ENCODE measurements at regions not wholly inside any gene's neighbourhood (a gene's known extent, or its start where the extent isn't known, plus 50 kb on each side); places are given as distances from the start of the nearest gene placed in this dataset.

DNA sequence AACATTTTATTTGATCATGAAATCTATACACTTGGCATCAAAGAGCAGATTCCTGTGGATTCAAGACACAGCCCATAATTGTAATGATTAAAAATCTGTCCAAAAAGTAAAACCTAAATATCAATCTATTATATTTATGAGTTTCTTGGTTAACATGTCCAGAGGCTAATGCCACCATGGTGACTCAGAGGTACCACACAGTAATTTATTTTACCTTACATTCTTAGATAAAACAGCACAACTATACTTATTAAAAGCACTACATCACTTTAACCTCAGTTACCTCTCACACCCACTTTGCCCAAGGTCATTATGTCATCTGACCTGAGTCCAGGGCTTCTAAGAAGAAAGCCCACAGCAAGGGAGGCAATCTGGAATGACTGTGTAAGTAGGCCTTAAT is 519.2 kb downstream of the RASEF start:
- Mint-ChIP-seq H3K4me3 (no peak overlapping the region), H3K27me3 (peaks cover 0 to 4% (median 0%) of the 10 kb centered on the region in 3 donors), H3K4me1 (no peaks in the 10 kb centered on the region), H3K36me3 (no peaks in the 10 kb centered on the region), H3K27ac (no peak overlapping the region), H3K9me3 (no peaks in the 10 kb centered on the region)
- ATAC-seq (ENCODE audit: low read depth in 2 of 2) (no peak), DNase-seq (no peak)

DNA sequence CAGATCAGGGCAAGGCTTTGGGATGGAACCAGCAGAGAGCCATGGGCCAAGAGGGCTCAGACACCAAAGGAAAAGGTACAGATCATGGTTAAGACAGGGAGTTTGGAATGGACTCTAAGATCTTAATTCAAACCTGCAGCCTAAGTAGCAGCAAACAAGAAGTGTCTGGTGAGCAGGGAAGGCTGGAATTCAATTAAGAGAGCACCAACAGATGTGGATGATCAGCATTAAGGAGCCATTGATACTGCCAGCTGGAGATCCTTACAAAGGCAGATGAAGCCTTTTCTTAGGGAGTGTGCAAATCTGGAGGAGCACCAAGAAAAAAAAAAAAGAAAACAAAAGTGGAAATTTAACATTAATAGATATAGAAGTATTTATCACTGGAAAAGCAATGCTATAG is 516.8 kb downstream of the RASEF start:
- Mint-ChIP-seq H3K27ac (no peak overlapping the region), H3K9me3 (no peaks in the 10 kb centered on the region), H3K36me3 (no peaks in the 10 kb centered on the region), H3K4me3 (no peak overlapping the region), H3K4me1 (no peaks in the 10 kb centered on the region), H3K27me3 (peaks cover 0 to 4% (median 0%) of the 10 kb centered on the region in 3 donors)
- no peak for DNase-seq
- no peak for ATAC-seq (ENCODE audit: low read depth in 2 of 2)

DNA sequence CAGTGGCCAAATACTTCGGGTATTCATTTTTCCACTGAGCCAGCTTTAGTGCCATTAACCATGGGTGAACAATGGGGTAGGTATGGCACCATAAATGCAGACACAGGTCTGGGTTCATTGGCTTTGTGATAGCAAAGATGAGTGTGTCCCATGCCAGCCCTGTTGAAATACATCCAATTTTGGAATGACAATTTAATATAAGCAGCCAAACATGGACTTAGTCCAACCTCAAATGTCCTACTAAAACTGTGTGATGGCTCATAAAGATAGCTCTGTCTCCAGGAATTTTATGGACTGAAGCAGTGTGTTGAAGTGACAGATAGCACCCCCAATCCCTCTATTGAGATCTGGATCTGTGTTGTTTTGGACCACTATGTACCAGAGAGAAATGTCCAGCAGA is 514.9 kb downstream of the RASEF start:
- Mint-ChIP-seq H3K9me3 (no peaks in the 10 kb centered on the region), H3K4me1 (no peaks in the 10 kb centered on the region), H3K27ac (no peak overlapping the region), H3K27me3 (peaks cover 0 to 4% (median 0%) of the 10 kb centered on the region in 3 donors), H3K4me3 (no peak overlapping the region), H3K36me3 (no peaks in the 10 kb centered on the region)
- DNase-seq (no peak), ATAC-seq (ENCODE audit: low read depth in 2 of 2) (no peak)

DNA sequence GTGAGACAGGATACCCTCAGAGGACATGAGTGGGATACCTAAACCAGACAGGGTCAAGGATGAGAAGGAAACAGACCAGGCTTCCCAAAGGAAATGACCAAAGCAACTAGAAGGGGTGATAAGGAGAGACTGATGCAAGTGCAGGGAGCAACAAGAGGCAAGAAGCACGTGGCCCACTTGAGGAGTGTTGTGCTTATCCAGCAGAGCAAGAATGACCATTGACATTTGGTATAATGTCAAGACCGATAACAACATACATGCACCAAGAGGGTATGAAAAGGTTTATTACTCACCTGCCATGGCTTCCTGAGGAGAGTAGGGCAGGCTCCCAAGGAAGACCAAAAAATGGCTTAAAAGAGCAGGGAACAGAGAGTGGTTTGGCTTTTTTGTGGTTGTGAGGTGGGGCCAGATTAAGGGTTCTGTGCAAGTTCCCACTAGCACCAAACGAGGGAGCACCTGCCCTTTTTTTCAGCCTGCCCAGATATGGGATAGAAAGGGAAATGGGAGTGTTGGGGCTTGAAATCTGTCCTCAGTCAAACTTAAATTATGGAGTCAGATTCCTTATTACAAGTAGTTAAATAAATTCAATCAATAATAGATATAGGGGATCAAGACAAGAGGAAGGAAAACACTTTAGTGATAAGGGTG is 513.6 kb downstream of the RASEF start:
- peaks cover 0 to 2% (median 0%) of the 10 kb centered on the region in 3 donors for H3K27me3 Mint-ChIP-seq
- H3K4me1 Mint-ChIP-seq, result no peaks in the 10 kb centered on the region
- DNase-seq, result no peak
- H3K9me3 Mint-ChIP-seq, result no peaks in the 10 kb centered on the region
- H3K4me3 Mint-ChIP-seq, result no peak overlapping the region
- no peaks in the 10 kb centered on the region for H3K36me3 Mint-ChIP-seq
- no peak for ATAC-seq (ENCODE audit: low read depth in 2 of 2)
- H3K27ac Mint-ChIP-seq, result no peak overlapping the region

DNA sequence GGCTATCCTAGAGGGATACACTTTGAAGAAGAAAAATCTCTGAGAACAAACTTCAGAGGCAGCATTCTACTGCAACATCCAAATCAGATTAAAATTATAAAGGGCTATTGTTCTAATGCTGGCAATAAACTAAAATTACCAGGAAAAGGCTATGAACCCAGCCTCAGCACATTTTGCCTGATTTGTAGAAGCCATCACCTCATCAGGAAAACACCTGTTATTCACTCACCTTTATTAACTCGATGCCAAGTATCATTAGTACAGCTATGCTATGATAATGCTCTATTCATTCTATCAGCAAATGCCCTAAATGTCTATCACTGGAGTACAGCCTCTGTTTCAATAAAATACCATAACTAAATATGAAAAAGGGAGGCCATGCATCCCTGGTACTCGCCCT is 510.2 kb downstream of the RASEF start:
- Mint-ChIP-seq H3K27me3 (no peaks in the 10 kb centered on the region), H3K36me3 (no peaks in the 10 kb centered on the region), H3K27ac (no peak overlapping the region), H3K9me3 (no peaks in the 10 kb centered on the region), H3K4me3 (no peak overlapping the region), H3K4me1 (no peaks in the 10 kb centered on the region)
- ATAC-seq (ENCODE audit: low read depth in 2 of 2), result no peak
- DNase-seq, result no peak

DNA sequence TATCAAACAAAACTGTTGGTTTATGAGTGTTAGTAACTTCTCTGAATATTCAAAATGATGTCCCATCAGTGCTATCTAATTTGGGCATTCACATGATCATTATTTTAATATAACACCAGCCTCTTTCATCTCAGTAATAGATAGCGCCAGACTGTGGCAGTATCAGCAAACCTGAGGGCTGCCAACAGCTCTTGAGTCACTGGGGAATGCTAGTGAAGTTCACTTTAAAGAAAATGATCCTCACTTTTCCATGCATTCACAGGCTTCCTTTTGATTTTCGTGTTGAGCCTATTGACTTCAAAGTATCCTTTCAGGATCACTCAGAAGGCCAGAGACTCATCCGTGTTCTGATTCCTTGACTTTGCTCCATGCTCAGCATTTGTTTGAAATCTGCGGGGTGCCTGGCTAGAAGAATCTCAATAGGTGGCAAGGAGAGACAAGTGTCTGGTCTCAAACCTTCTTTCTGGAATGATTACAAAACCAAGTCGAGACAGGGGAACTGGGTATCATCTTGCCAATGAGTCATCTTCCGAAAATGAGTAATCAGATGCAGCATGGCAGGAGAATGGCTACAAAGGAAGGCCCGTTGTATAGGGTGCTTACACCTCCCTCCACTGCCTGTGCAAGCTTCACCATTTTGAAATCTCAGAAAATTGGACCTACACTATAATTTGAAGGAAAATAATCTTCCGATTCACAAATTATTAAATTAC is 509.1 kb downstream of the RASEF start:
- Mint-ChIP-seq H3K4me1 (no peaks in the 10 kb centered on the region), H3K36me3 (no peaks in the 10 kb centered on the region)
- no peak for DNase-seq

DNA sequence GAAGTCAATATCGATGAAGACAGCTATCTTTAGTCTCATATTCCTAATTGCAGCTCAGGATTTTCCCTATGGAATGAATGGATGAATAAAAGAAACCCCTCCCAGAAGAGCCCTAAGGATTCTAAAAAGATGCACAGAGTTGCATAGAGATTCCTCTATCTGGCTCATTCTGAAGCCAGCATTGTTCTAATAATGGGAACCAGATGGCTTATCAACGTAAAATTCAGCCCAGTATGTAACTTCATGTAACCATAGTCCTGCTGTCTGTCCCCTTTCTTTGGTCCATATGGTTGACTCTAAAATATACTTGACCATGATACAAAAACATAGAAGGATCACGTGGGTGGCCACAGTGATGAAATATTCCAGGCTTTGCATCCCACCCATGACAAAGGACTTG is 508.6 kb downstream of the RASEF start:
- Mint-ChIP-seq H3K36me3 (no peaks in the 10 kb centered on the region), H3K27me3 (no peaks in the 10 kb centered on the region), H3K9me3 (no peaks in the 10 kb centered on the region), H3K27ac (no peak overlapping the region), H3K4me1 (no peaks in the 10 kb centered on the region), H3K4me3 (no peak overlapping the region)
- DNase-seq (no peak), ATAC-seq (ENCODE audit: low read depth in 2 of 2) (no peak)

More for the DNA sequence above, 509.1 kb downstream of the RASEF start:
- no peak for ATAC-seq (ENCODE audit: low read depth in 2 of 2)
- Mint-ChIP-seq H3K27me3 (no peaks in the 10 kb centered on the region), H3K4me3 (no peak overlapping the region), H3K9me3 (no peaks in the 10 kb centered on the region), H3K27ac (no peak overlapping the region)

DNA sequence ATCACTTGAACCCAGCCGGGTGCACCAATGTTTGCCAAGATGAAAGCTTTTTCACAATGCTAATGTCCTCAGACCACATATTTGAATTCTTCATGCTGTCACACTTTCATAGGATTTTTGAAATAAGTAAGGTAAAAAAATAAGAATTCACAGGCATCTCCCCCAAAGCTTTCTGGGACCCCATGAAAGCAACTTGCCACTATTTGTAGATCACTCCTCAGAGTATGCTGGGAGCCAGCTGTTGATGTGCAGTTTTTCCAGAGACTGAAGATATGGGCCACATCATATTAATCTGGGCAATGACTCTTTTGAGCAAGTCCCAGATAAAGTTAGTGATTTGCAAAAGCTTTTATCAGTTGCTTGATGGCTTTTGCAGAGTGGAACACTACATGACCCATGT is 507.9 kb downstream of the RASEF start:
- Mint-ChIP-seq H3K4me3 (no peak overlapping the region), H3K27ac (no peak overlapping the region), H3K9me3 (no peaks in the 10 kb centered on the region), H3K27me3 (no peaks in the 10 kb centered on the region), H3K36me3 (no peaks in the 10 kb centered on the region), H3K4me1 (no peaks in the 10 kb centered on the region)
- ATAC-seq (ENCODE audit: low read depth in 2 of 2), result no peak
- no peak for DNase-seq

DNA sequence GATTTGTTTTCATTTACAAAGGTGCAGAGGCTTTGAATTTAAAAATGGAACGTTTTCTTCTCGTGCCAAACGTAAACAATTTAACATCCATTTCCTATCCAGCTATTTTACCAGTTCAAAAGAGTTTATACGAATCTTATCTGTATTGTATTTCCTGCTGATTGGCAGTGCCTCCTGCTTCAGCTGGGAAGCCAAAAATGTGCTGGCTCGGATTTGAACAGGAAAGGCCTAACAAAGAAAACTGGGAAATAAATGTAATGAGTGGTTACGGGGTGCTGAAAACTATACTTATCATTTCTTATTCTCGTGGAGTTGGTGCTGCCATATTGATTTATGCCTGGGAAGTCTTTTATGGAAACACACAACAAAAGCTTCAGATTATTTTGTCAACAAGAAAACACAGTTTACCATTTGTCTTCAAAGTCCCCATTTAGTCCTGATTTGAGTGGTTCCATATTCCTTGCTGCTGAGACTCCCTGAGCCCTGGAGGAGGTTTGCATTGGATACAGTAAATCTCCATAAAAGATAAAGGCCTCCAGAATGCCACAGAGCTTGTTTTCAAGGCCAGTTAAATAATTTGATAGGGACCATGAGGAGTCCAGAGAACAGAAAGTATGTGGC is 507.4 kb downstream of the RASEF start:
- ATAC-seq (ENCODE audit: low read depth in 2 of 2) (no peak), DNase-seq (no peak)
- Mint-ChIP-seq H3K27me3 (no peaks in the 10 kb centered on the region), H3K4me1 (no peaks in the 10 kb centered on the region), H3K36me3 (no peaks in the 10 kb centered on the region), H3K4me3 (no peak overlapping the region), H3K27ac (no peak overlapping the region), H3K9me3 (no peaks in the 10 kb centered on the region)

DNA sequence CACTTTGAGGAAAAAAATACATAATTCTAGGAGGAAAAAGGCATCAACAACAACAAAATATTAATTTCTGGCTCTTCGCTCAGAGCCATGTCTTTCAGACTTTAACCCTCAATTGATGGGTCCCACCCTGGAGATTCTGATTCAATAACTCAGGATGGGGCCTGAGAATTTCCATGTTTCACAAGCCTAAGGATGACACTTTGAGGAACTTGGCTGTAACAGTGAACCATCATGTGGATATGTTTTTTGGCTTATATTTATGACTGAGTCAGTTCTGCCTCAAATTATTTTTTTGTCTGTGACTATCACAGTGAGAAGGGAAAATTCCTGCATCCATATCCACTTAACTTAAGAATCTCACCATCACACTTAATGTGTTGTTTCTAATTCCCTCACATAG is 504.6 kb downstream of the RASEF start:
- H3K36me3 Mint-ChIP-seq, result no peaks in the 10 kb centered on the region
- H3K4me1 Mint-ChIP-seq, result peaks cover 0 to 7% (median 4%) of the 10 kb centered on the region in 3 donors

DNA sequence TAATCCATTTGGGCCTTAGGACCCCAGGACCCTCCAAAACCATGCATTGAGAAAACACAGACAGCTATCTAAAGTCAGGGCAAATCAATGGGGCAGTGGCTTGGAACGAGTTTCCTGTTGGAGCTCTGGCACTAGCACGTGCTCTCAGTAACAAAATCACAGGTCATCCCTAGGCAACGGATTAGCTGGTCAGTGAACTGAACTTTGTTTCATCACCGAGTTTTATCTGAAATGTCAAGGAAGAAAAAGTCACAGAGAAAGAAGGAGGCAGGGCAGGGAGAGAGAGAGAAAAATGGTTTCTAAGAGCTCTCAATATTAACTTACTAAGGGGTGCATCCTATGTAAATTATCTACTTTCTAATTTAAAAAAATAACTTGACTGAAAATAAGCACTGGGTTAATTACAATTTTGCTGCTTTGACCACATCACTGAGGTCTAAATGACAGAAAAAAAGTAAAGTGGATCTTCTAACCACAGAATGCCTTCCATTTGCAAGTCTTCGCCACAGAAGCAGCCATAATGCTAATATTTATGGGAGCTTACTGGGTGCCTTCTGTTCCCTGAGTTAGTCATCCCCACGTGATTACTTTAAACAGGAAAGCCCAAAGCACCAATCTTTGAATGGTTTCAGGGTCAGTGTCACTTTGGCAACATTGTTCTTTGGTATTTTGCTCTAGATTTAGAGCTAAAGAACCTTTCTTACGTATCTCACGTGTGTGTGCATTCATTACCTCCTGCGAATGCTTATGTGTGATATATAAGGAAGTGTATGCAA is 503.9 kb downstream of the RASEF start:
- no peak overlapping the region for H3K4me3 Mint-ChIP-seq
- H3K27me3 Mint-ChIP-seq, result no peaks in the 10 kb centered on the region
- DNase-seq (no peak), ATAC-seq (ENCODE audit: low read depth in 2 of 2) (no peak)
- no peaks in the 10 kb centered on the region for H3K9me3 Mint-ChIP-seq
- H3K27ac Mint-ChIP-seq, result no peak overlapping the region
- H3K4me1 Mint-ChIP-seq, result peaks cover 0 to 7% (median 4%) of the 10 kb centered on the region in 3 donors
- no peaks in the 10 kb centered on the region for H3K36me3 Mint-ChIP-seq

More for the DNA sequence above, 504.6 kb downstream of the RASEF start:
- Mint-ChIP-seq H3K9me3 (no peaks in the 10 kb centered on the region), H3K27me3 (no peaks in the 10 kb centered on the region), H3K4me3 (no peak overlapping the region), H3K27ac (no peak overlapping the region)
- no peak for ATAC-seq (ENCODE audit: low read depth in 2 of 2)
- no peak for DNase-seq

DNA sequence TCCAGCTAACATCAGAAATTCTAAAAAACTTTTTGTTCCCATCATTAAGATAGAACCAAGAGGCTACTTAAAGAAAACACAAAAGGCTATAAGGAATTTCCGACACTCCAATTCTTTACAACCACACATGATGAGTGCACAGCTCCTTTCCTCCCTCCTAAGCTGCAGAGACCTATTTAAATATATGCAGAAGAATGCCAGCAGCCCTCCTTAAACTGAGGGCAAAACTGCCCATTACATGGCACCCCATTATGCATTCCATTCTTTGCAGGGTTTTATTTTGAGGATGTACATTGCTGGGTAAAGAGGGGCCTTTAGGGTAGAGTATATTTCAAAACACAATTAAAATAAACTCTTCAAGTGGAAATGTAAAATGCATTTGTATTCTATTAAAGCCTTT is 502.9 kb downstream of the RASEF start:
- Mint-ChIP-seq H3K36me3 (no peaks in the 10 kb centered on the region), H3K27me3 (no peaks in the 10 kb centered on the region), H3K27ac (peak overlapping the region in 1 of 6 donors; percentile 17), H3K4me1 (peaks cover 0 to 7% (median 4%) of the 10 kb centered on the region in 3 donors), H3K4me3 (no peak overlapping the region), H3K9me3 (no peaks in the 10 kb centered on the region)
- DNase-seq (no peak), ATAC-seq (ENCODE audit: low read depth in 2 of 2) (no peak)

DNA sequence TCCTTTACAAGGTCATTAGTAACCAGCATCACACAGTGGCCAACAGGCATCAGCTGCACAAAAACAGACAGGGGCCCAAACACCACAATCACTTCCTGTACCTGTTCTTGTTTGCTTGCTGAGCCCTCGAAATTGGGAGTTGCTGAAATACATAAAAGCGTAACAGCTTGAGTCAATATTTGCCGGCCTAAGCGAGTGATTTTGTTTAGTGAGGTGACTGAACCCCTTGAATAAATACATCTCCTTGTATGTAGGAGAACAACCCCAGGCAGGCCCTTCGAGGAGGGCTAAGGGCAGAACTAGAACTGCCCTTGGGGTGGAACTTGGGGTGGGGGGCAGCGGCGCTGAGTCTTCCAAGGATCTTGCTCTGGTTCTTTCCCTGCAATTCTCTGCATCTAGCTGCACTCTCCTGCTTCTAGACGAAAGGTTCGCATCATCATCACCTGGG is 502.5 kb downstream of the RASEF start:
- Mint-ChIP-seq H3K27ac (no peak overlapping the region), H3K4me3 (no peak overlapping the region), H3K36me3 (no peaks in the 10 kb centered on the region), H3K9me3 (no peaks in the 10 kb centered on the region), H3K27me3 (no peaks in the 10 kb centered on the region), H3K4me1 (peaks cover 0 to 7% (median 4%) of the 10 kb centered on the region in 3 donors)
- no peak for DNase-seq
- ATAC-seq (ENCODE audit: low read depth in 2 of 2), result no peak
